GM10248 (cell line): ENCODE measurements at regions not wholly inside any gene's neighbourhood (a gene's known extent, or its start where the extent isn't known, plus 50 kb on each side); places are given as distances from the start of the nearest gene placed in this dataset.

Experiments used
- CTCF ChIA-PET: fragments of 300-600 bp; sonication (Branson Sonifier 250); formaldehyde crosslinking; extraction: SDS; loops from one replicate; lab custom pipeline; 2021; ENCODE audit warnings: antibody characterized with exemption; lab: Yijun Ruan, JAX
- POLR2A ChIA-PET: fragments of 350-650 bp; sonication (Branson Sonifier 250); formaldehyde crosslinking; extraction: SDS; loops from one replicate; lab custom pipeline; 2020; ENCODE audit warnings: antibody characterized with exemption; lab: Yijun Ruan, JAX
- DNase-seq: peaks from one replicate; pipeline ENCODE4 v3.0.0; 2012; ENCODE audit errors: extremely low spot score
- CTCF ChIP-seq: IDR thresholded peaks from 2 replicates; pipeline ENCODE4 v1.5.1; 2012; ENCODE audit warnings: mild to moderate bottlenecking, low read depth; ENCODE audit errors: extremely low read depth, missing control alignments, control extremely low read depth

- ChIA-PET CTCF (interaction anchor here (1.6 to 1.9 kb wide), 2 partner anchors 11 to 111 kb away, joined by 4 to 7 read pairs; no protein-coding TSS in a partner anchor), POLR2A (no interaction called here)
- no peak for DNase-seq
- TF ChIP-seq CTCF, result no peak
Measured at GRCh38 chr2:76268484-76268883, 557.8 kb upstream of the GCFC2 start.

- DNase-seq, result no peak
- ChIA-PET CTCF (interaction anchor here (2.8 kb wide), 1 partner anchor 10 kb away, joined by 7 read pairs; no protein-coding TSS in a partner anchor), POLR2A (no interaction called here)
- TF ChIP-seq CTCF, result no peak
Measured at GRCh38 chr2:76257802-76258201, 547.1 kb upstream of the GCFC2 start.

- CTCF ChIA-PET, result interaction anchor here (2.8 kb wide), 1 partner anchor 11 kb away, joined by 7 read pairs; no protein-coding TSS in a partner anchor
- POLR2A ChIA-PET, result no interaction called here
- TF ChIP-seq CTCF, result no peak
- no peak for DNase-seq
Measured at GRCh38 chr2:76256458-76257088, 545.9 kb upstream of the GCFC2 start.

- no peak for TF ChIP-seq CTCF
- ChIA-PET POLR2A (no interaction called here), CTCF (no interaction called here)
- DNase-seq, result no peak
Measured at GRCh38 chr2:76252704-76253103, 542.0 kb upstream of the GCFC2 start.

GRCh38 chr2:76251342-76251741, 540.6 kb upstream of the GCFC2 start:
- DNase-seq, result no peak
- ChIA-PET CTCF (interaction anchor here (0.7 to 1.1 kb wide), 2 partner anchors 10 to 12 kb away, joined by 3 to 4 read pairs; no protein-coding TSS in a partner anchor), POLR2A (no interaction called here)
- no peak for TF ChIP-seq CTCF

GRCh38 chr2:76247006-76247405, 536.3 kb upstream of the GCFC2 start:
- CTCF ChIA-PET, result no interaction called here

More at GRCh38 chr2:76247006-76247405, 536.3 kb upstream of the GCFC2 start:
- DNase-seq, result no peak
- TF ChIP-seq CTCF, result no peak
- POLR2A ChIA-PET, result no interaction called here
